Kidney capillary endothelial cell (primary cell): ENCODE measurements at regions not wholly inside any gene's neighbourhood (a gene's known extent, or its start where the extent isn't known, plus 50 kb on each side); places are given as distances from the start of the nearest gene placed in this dataset.

ENCODE experiments used
- DNase-seq: peaks from one replicate; pipeline ENCODE4 v3.0.0-alpha.2; 2018; ENCODE audit warnings: low spot score

DNA sequence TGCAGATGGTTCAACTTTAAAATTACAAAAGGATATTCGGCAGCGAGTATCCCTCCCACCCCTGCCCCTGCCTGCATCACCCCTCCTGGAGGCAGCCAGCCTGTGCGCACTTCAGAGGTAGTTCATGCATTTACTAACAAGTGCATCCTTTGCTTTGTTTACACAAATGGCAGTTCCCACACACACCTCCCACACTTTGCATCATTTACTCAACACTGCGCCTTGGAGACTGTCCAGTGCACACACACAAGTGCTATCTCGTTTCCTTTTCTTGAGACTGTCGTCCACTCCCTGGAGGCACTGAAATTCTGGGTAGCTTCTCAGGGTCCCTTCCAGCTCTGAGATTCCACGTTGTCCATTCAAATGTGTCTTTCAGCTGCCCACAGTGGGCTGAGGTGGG lies 53.1 kb upstream of the VSX1 start:
- DNase-seq, result no peak

DNA sequence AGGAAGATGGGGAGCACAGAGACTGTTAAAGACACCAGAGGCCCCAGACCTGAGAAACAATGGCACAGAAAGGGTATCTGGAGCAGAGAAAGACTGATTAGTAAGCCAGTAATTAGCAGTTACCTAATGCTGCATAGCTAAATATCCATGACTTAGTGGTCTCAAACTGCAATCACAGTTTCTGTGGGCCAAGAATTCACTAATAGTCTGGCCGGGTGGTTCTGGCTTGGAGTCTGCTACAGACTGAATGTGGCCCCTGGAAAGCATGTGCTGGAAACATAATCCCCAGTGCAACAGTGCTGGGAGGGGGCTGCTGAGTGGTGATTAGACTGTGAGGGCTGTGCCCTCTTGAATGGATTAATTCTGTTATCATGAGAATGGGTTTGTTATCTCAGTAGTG lies 54.1 kb upstream of the VSX1 start:
- no peak for DNase-seq

GRCh38 chr20:25136643-25137559 lies 55.0 kb upstream of the VSX1 start:
- DNase-seq, result peak; percentile 13

GRCh38 chr20:25139029-25139705 lies 56.3 kb upstream of the ENTPD6 start:
- DNase-seq, result no peak

- no peak for DNase-seq
These were observed 54.5 kb upstream of the ENTPD6 start for GRCh38 chr20:25140968-25141367.

DNA sequence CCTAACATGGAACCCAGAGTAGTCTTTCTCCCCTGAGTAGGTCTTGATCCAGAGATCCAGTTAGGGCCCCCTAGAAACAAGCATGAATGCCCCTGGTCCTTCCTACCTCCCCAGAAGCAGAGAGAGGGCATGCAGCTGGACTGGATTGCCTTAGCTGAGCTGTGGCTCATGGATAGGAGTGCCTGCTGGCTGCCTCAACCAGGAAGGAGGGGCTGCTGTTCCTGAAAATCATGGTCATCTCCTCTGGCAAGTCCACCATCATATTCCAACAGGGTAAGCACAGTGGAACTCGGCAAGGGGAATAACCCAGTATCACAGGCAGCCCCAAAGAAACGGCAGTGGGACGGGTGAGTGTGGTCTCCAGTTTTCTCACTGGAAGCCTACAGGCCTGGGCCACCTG lies 53.1 kb upstream of the ENTPD6 start:
- DNase-seq, result no peak

GRCh38 chr20:25145131-25145530 lies 50.4 kb upstream of the ENTPD6 start:
- no peak for DNase-seq
